D721Med (cell line): ENCODE measurements at regions not wholly inside any gene's neighbourhood (a gene's known extent, or its start where the extent isn't known, plus 50 kb on each side); places are given as distances from the start of the nearest gene placed in this dataset.

Source experiments
- DNase-seq: peaks from one replicate; pipeline ENCODE4 v3.0.0; 2011; ENCODE audit warnings: low spot score; ENCODE audit not compliant: insufficient read length
- FAIRE-seq: peaks from 2 replicates; lab custom pipeline; 2011; peaks lifted over from hg19 to GRCh38; lab: Jason Lieb, UNC
- TF ChIP-seq, protein P1 (sequence below): IDR thresholded peaks from 2 replicates; pipeline ENCODE4 v1.5.1; 2012; ENCODE audit warnings: mild to moderate bottlenecking, control low read depth; ENCODE audit not compliant: insufficient read depth; ENCODE audit errors: missing control alignments

DNA sequence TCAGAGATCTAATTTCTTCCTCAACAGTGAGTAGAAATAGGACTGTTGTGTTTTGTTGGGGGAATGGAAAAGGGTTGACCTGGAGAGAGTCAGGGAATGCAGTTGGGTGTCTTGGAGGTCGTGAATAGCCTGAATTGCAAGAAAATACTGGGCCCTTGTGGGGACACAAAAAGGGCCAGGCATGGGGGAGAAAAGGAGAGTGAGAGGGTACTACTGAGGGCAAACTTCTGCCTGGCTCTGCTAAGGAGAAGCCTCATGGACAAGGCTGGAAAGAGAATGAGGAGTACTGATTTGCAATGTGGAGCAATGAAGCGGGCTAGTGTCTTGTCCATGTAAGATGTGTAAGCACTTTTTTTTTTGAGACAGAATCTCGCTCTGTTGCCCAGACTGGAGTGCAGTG, 96.2 kb upstream of the IRF2BP2 start:
- FAIRE-seq: no peak

DNA sequence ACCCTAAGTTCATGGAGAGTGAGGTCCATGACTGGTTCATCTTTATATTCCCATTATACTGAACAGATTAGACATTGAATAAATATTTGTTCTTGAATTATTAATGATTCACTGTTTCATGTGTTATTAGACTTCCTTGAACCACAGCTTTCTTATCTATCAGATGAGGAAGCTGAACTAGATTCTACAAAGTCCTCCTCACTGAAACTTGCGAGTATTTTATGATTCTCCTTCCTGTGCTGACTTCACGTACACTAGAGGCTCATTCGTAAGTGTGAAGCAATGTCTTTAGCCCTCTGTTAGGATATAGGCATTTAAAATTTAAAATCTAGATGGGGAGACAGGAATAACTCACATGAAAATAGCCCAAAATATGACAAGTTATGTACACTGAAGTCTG, 95.6 kb upstream of the IRF2BP2 start:
- TF ChIP-seq, protein P1, sequence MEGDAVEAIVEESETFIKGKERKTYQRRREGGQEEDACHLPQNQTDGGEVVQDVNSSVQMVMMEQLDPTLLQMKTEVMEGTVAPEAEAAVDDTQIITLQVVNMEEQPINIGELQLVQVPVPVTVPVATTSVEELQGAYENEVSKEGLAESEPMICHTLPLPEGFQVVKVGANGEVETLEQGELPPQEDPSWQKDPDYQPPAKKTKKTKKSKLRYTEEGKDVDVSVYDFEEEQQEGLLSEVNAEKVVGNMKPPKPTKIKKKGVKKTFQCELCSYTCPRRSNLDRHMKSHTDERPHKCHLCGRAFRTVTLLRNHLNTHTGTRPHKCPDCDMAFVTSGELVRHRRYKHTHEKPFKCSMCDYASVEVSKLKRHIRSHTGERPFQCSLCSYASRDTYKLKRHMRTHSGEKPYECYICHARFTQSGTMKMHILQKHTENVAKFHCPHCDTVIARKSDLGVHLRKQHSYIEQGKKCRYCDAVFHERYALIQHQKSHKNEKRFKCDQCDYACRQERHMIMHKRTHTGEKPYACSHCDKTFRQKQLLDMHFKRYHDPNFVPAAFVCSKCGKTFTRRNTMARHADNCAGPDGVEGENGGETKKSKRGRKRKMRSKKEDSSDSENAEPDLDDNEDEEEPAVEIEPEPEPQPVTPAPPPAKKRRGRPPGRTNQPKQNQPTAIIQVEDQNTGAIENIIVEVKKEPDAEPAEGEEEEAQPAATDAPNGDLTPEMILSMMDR: no peak
- DNase-seq (no peak), FAIRE-seq (no peak)

More for the DNA sequence above, 96.2 kb upstream of the IRF2BP2 start:
- TF ChIP-seq, protein P1: no peak
- no peak for DNase-seq

DNA sequence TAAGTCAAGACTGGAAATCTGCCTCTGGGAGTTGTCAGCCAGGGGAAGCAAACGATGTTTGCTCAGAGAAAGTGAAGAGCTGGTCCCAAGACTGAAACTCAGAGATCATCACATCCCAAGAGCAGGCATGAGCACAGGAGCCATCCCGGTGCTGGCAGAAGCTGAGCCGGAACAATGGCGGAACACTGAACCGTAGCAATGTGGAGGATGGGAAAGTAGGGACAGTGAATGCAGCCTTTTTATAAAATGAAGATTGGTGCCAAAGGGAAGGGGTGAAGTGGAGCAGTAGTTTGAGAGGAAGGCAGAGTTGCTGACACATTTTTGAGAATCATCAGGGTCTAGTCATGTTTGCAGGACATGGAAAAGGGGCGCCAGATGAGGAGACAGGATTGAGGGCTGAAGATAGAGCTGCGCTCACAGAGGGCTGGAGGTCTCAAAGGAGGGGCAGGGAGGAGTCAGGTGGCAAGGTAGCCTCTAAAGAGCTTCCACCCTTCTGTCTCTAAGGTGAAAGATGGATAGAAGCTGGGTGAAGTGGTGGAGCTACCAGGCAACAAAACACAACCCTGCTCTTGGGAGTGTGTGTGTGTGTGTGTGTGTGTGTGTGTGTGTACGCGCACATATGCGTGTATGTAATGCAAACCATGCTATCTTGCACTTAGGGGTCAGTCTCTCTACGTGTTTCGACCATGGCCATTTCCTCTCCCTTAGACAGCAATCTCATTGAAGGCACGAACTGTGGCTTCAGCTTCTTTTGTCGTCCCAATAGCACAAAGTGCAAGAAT, 94.3 kb upstream of the IRF2BP2 start:
- TF ChIP-seq, protein P1: no peak
- DNase-seq (no peak), FAIRE-seq (no peak)

DNA sequence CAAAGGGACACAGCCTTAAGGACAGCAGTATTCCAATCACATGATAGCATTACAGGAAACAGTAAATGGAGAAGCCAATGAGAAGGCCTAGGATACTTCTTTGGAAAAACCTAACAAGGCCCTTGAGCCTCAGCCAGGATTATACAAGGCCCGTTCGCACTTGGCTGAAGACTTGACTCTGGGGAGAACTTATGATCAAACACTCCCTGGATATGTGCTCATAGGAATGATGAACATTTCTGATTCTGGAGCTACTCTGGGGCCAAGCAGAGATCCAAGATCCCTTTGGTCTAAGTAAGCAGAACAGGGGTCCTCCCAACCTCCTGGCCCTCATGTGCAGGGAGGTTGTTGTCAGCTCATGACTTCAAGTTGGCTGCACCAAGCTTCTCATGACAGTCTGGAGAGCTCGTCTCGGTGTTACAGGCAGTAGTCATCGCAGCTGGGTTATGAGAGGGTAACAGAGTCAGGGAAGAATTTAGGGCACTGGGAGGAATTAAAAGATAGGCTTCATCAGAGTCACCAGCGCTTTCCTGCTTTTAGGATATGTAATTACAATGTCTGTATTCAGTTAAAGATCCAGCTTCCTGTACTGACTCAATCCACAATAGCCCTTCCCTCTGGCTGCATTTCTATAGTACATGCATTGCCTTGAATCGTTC, 92.5 kb upstream of the IRF2BP2 start:
- DNase-seq: no peak
- FAIRE-seq: no peak
- TF ChIP-seq, protein P1: no peak

DNA sequence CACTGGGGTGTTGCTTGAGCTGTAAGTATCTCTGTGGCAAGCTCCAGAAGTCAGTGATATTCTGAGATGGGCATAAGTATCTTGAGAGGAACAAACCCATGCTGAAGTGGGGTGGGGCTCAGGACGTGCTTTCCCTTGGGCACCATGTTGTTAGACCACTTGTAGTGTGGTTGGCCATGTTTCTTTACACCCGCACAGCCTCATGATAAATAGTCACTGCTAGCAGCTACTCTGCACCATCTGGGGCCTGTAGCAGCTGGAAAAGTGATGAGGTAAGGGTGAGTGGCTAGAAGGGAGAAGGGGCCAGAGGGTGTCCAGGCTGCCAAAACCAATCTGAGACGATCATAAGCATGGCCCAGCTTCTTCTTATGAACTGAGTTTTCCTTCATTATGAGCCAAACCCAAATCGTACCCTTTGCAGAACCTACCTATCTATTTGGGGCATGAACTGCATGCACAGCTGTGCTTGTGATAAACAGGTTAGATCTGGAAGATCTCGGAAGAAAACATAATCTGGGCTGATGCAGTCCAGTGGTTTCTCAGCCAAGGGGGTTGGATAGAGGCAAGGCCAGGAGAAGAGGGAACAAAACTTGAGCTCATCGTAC, 91.9 kb upstream of the IRF2BP2 start:
- no peak for FAIRE-seq
- DNase-seq: no peak
- TF ChIP-seq, protein P1: no peak

DNA sequence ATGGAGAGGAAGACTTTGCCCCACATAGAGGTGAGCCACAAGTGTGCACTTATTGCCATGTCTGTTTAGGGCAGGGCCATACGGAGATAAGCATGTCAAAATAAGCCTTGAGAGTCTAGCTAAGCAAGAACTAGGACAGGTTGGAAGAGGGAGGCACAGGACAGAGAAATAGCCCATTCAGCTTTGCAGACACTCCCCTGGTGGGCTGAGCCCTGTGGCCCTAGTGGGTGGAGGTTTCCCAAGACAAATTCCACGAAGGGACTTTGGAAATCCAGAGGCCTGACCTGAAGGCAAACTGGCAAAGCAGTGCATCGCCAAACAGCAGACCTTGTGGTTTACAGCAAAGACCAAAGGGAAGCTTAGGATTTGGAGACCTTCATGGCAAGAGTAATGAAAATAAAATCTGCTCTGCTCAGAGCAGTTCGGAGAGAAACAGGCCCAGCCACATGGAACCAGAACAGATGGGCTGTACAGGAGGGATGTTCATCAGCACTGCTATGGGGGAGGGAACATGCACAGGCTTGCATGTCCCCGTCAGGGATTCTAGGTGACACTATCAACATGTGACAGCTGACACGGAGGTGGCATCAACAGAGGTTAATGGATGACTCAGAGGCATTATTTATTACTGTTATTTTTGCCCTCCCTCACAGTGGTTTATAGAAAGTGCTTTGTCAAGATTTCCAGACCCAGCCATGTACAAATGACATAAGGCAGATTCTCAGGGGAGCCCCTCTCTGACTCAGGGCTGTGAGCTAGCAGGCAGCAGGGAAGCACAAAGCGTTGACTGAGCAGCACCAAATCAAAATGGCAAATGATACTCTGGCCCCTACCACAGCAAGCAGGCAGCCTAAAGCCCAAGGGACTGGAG, 90.1 kb upstream of the IRF2BP2 start:
- DNase-seq (no peak), FAIRE-seq (no peak)
- TF ChIP-seq, protein P1: no peak
